ENCODE measurements at regions not wholly inside any gene's neighbourhood (a gene's known extent, or its start where the extent isn't known, plus 50 kb on each side); places are given as distances from the start of the nearest gene placed in this dataset.

DNA sequence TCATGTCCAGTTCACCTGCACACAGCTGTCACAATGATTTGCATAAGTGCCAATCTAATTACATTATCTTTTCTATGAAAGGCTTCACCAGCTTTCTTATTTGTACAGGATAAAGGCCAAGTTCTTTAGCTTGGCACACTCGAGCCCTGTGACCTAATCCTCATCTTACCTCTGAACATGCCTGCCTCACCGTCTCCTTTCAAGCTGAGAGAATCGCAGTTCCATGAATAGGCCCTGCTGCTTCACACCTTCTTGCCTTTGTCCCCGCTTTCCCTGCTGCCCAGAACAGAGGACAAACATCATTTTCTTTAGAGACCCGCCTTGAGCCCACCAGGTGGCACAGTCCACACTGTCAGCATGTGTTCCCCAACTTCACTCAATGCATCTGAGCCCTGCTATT is 1094.7 kb downstream of the BCL11A start:
- H3K27me3 ChIP-seq (ENCODE audit: insufficient read depth, poor library complexity, severe bottlenecking): no peaks in the 10 kb centered on the region
- DNase-seq (ENCODE audit: low read depth in 1 of 2, low spot score in 1 of 2): no peak
- no peak overlapping the region for H3K4me3 ChIP-seq (replicated peaks; ENCODE audit: insufficient read depth, low read length)
- H3K27ac ChIP-seq (replicated peaks): no peak overlapping the region
- TF ChIP-seq, protein P1, sequence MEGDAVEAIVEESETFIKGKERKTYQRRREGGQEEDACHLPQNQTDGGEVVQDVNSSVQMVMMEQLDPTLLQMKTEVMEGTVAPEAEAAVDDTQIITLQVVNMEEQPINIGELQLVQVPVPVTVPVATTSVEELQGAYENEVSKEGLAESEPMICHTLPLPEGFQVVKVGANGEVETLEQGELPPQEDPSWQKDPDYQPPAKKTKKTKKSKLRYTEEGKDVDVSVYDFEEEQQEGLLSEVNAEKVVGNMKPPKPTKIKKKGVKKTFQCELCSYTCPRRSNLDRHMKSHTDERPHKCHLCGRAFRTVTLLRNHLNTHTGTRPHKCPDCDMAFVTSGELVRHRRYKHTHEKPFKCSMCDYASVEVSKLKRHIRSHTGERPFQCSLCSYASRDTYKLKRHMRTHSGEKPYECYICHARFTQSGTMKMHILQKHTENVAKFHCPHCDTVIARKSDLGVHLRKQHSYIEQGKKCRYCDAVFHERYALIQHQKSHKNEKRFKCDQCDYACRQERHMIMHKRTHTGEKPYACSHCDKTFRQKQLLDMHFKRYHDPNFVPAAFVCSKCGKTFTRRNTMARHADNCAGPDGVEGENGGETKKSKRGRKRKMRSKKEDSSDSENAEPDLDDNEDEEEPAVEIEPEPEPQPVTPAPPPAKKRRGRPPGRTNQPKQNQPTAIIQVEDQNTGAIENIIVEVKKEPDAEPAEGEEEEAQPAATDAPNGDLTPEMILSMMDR (IDR thresholded peaks at IDR 0.05; ENCODE audit: insufficient read depth, low read length): no peak
- TF ChIP-seq, protein P2, sequence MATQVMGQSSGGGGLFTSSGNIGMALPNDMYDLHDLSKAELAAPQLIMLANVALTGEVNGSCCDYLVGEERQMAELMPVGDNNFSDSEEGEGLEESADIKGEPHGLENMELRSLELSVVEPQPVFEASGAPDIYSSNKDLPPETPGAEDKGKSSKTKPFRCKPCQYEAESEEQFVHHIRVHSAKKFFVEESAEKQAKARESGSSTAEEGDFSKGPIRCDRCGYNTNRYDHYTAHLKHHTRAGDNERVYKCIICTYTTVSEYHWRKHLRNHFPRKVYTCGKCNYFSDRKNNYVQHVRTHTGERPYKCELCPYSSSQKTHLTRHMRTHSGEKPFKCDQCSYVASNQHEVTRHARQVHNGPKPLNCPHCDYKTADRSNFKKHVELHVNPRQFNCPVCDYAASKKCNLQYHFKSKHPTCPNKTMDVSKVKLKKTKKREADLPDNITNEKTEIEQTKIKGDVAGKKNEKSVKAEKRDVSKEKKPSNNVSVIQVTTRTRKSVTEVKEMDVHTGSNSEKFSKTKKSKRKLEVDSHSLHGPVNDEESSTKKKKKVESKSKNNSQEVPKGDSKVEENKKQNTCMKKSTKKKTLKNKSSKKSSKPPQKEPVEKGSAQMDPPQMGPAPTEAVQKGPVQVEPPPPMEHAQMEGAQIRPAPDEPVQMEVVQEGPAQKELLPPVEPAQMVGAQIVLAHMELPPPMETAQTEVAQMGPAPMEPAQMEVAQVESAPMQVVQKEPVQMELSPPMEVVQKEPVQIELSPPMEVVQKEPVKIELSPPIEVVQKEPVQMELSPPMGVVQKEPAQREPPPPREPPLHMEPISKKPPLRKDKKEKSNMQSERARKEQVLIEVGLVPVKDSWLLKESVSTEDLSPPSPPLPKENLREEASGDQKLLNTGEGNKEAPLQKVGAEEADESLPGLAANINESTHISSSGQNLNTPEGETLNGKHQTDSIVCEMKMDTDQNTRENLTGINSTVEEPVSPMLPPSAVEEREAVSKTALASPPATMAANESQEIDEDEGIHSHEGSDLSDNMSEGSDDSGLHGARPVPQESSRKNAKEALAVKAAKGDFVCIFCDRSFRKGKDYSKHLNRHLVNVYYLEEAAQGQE (IDR thresholded peaks at IDR 0.05; ENCODE audit: insufficient replicate concordance, low read depth): no peak
- TF ChIP-seq SPI1 (IDR thresholded peaks at IDR 0.05; ENCODE audit: borderline replicate concordance, low read depth) (no peak), GABPA (IDR thresholded peaks at IDR 0.05; ENCODE audit: low read depth) (no peak), POLR2AphosphoS5 (IDR thresholded peaks at IDR 0.05; ENCODE audit: low read depth) (no peak)

DNA sequence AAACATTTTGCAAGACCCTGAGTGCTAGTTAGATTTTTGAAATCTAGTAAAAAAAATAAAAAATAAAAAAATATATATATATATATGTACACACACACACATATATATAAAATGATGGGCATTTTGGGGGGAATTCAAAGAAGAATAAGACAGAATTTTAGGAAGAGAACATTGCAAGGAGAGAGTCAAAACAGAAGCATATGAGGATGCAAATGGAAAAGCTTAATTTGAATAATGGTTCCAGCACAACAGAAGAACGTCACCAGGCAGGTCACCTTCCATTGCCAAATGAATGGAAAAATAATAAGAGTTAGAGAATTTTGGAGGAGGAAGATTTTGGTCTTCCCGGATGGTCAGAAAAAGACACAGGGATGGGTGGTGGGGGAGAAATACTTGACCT is 1097.2 kb downstream of the BCL11A start:
- Histone ChIP-seq H3K4me3 (replicated peaks; ENCODE audit: insufficient read depth, low read length) (no peak overlapping the region), H3K27me3 (ENCODE audit: insufficient read depth, poor library complexity, severe bottlenecking) (no peaks in the 10 kb centered on the region), H3K27ac (replicated peaks) (no peak overlapping the region)
- TF ChIP-seq GABPA (IDR thresholded peaks at IDR 0.05; ENCODE audit: low read depth) (no peak), POLR2AphosphoS5 (IDR thresholded peaks at IDR 0.05; ENCODE audit: low read depth) (no peak), SPI1 (IDR thresholded peaks at IDR 0.05; ENCODE audit: borderline replicate concordance, low read depth) (no peak)
- TF ChIP-seq, protein P2 (IDR thresholded peaks at IDR 0.05; ENCODE audit: insufficient replicate concordance, low read depth): no peak
- TF ChIP-seq, protein P1 (IDR thresholded peaks at IDR 0.05; ENCODE audit: insufficient read depth, low read length): no peak
- DNase-seq (ENCODE audit: low read depth in 1 of 2, low spot score in 1 of 2): no peak

DNA sequence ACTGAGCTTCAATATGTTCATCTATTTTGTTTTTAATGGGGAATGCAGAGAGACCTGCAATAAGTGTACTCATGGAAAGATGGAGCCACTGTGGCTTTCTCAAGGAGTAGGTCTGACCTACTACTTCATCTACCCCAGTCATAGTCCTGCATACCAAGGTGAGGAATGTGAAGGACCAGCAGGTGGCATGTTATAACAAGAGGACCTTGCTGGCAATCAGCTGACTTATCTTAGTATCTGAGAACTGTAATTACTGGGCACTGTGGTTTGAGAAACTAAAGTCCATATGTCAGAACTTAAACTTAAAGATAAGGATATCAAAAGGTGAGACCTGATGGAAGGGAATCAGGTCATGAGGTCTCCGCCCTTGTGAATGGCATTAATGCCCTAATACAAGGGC is 1104.2 kb downstream of the BCL11A start:
- no peak overlapping the region for H3K27ac ChIP-seq (replicated peaks)
- H3K4me3 ChIP-seq (replicated peaks; ENCODE audit: insufficient read depth, low read length): no peak overlapping the region
- H3K27me3 ChIP-seq (ENCODE audit: insufficient read depth, poor library complexity, severe bottlenecking): no peaks in the 10 kb centered on the region
- peak in 1 of 2 experiments; percentile 17 for DNase-seq (ENCODE audit: low read depth in 1 of 2, low spot score in 1 of 2)
- TF ChIP-seq, protein P2 (IDR thresholded peaks at IDR 0.05; ENCODE audit: insufficient replicate concordance, low read depth): no peak
- TF ChIP-seq, protein P1 (IDR thresholded peaks at IDR 0.05; ENCODE audit: insufficient read depth, low read length): no peak
- TF ChIP-seq POLR2AphosphoS5 (IDR thresholded peaks at IDR 0.05; ENCODE audit: low read depth): no peak
- TF ChIP-seq GABPA (IDR thresholded peaks at IDR 0.05; ENCODE audit: low read depth): no peak
- TF ChIP-seq SPI1 (IDR thresholded peaks at IDR 0.05; ENCODE audit: borderline replicate concordance, low read depth): no peak

All from HL-60 (cell line).